Right hindlimb (tissue), 1 donor: ENCODE measurements at regions not wholly inside any gene's neighbourhood (a gene's known extent, or its start where the extent isn't known, plus 50 kb on each side); places are given as distances from the start of the nearest gene placed in this dataset.
"Not testable (repeated sequence)": the region's sequence is repeated elsewhere in the genome, so short reads cannot be mapped to it uniquely, and the experiment has no call there.

Source experiments
- DNase-seq: peaks from one replicate; pipeline ENCODE4 v3.0.0-alpha.2; 2018

DNA sequence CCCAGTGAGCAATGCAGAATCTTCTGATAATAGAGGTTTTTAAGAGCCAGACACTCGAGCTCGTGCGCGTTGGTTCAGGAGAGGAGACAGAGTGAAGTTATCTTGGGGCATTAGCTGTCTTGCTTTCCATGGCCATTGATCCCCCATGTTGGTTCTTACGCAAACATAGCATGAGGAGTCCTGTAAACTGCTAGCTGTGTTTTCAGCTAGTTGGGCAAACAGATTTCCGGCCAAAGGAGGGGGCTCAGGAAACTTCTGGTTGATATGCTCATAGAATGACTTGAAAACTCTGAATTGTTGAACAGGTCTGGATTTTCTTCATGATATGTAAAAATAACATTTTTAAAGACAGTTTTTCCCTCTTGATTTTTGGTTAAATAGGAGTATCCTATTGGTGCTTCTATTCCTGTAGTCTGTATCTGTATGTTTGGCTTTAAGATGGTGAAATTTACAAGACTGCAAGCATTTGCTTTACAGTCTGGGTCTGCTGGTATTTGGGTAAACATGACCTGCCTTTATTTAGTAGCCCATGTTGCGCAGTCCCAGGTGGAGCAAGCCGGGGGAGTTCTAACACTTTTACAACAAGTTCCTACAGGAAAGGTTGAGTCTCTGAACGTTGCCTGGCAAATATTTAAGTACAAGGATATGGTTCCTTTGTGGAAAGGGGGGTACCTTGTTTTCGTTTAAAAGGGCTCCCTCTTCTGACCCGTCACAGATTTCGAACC is 218.4 kb upstream of the KCND2 start:
- DNase-seq, result no peak

DNA sequence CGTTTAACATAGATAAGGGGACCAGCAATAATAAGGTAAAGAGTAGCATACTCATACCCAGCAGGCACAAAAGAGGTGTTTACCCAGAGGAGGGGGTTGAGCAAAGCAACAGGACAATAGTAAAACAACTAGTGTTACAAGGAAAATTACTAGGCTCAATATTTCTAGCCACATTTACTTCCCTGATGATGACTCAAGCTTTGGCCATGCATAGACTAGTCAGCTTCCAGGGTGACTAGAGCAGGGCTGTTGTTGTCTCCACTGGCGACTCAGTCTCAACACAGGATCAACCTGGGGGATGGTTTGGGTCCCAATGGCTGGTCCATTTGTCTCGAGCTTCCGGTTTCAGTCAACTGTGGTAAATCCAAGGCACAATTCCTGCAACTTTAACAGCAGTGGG is 217.7 kb upstream of the KCND2 start:
- no peak for DNase-seq

DNA sequence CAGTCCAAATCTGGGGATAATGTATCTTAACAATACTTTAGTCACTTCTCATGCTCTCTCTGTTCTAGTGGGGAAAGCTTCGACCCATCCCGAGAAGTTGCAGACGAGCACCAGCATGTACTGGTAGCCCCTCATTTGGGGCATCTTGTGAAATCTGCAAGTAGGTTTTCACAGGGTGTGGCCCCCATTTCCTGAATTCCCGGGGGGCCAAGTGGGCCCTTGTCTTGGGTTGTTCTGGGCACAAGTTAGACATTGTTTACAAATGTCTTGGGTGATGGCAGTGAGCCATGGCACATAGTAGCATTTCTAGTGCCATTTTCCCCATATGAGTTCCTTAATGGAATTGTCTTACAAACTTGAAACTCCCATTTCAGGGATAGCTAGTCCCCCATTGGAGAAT is 216.7 kb upstream of the KCND2 start:
- no peak for DNase-seq

DNA sequence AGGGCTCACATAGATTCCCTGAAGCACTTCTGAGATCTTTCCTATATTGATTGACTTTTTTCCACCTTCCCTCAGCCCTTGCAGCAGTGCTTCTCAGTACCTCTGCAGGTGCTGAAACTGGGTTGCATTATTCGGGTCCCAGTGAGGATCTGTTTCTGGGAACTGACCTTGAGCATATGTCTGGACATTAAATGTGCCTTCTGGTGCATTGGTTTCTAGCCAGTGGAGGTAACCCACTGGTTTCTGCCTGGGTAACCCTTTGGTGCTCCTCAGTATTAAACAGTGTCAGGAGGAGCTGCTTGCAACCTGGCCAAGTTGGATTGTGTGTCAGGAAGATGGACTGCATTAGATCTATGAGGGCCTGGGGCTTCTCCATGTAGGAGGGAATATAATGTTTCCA is 213.3 kb upstream of the KCND2 start:
- no peak for DNase-seq

DNA sequence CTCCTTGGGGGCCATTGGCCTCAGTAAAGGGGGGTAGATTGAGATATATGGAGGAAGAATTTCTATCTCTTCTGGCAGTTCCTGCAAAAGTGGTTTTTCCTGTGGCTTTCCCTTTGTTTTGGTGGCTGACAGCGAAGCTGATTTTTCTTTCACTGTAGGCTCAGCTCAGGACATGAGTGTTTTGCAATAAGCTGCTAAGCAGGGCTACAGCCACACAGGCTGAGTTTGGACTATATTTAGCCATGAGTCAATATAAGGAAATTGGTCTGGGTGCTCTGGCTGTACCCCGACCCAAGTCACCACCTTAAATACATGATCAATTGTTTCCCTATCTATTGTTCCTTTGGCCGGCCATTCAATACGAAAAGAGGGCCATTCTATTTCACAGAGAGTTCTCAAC is 212.7 kb upstream of the KCND2 start:
- no peak for DNase-seq

DNA sequence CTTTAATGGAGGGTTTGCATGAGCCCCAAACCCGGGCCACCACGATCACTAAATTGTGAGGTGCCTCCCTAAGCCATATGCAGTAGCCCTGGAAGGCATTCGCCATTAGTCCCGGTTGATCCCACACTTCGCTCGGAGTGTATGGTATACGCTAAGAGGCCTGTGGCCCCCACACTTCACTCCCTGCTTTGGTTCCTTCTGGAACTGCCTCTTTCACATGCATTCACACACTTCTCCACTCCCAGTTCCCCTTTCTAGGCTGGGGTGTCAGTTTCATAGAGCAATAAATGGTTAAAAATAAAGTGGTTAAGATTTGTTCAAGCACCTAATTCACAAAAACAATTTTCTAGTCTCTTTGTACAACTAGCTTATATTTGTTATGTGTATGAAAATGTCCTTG is 212.1 kb upstream of the KCND2 start:
- no peak for DNase-seq

DNA sequence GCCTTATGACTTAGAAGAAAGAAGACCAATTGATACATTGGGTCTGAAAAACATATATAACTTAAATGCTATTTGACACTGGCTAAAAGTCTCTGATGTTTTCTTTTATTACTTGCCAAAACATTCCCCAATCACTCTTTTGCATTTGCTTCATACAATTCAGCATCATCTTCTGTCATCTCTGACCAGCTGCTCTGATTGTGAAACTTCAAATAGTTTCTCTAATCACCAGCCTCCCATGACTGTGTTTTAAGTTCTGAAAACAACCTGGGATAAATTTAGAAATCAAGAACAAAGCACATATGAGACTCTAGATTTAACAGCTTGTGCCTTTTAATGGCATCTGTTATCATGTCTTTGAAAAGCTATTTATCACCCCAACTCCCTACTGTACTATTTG is 208.4 kb upstream of the KCND2 start:
- DNase-seq, result no peak

DNA sequence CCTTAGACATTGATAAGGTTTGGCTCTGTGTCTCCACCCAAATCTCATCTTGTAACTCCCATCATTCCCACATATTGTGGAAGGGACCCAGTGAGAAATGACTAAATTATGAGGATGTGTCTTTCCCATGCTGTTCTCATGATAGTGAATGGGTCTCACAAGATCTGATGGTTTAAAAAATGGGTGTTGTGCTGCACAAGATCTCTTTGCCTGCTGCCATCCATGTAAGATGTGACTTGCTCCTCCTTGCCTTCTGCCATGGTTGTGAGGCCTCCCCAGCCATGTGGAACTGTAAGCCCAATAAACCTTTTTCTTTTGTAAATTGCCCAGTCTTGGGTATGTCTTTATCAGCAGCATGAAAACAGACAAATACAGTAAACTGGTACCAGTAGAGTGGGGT is 206.1 kb upstream of the KCND2 start:
- not testable (repeated sequence) for DNase-seq

DNA sequence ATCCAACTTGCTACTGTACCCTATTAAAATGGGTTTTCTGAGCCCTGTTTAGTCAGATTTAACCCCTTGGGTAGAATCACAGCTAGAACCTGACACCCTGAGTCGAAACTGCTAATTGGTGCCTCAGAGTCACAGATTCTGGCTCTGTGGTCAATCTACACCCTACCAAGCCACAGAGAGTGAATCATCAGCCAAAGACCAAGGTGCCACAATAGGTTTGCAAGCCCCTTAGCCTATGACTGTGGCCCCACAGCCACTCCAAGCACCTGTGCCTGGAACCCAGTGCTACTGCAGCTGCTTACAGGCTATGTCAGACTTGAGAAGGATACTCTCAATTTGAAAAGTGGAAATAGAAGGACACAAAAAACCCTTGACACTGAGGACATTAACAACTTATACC is 202.8 kb upstream of the KCND2 start:
- no peak for DNase-seq

DNA sequence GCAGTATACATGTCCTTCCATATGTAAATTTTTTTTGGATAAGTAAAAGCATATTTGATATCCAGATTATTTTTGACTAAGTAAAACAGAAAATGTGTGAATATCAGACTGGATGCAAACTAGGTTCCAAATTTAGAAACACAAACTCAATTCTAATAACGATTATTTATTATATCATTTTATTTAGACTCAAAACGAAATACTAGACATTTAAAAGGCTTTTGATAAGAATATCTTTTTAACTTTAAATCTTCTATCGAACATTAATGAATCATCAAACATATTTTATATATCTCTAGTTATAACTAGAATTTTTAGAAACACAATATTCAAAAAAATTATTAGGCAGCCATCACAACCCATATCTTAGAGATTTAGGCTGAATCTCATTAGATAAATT is 195.2 kb upstream of the KCND2 start:
- no peak for DNase-seq

DNA sequence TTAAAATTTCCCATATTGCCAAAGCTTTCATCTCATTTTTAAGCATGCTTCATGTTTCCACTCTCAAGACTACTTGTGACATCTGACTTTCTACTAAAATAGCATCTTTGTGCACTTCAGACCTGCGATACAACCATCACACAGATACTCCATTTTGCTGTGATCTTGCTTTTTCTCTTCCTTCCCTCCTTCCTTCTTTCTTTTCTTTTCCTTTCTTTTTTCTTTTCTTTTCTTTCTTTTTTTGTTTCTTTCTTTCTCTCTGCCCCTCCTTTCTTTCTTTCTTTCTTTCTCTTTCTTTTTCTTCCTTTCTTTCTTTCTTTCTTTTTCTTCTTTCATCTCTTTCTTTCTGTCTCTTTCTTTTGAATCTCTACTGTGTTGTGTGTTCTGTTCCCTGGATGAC is 194.0 kb upstream of the KCND2 start:
- DNase-seq, result no peak

DNA sequence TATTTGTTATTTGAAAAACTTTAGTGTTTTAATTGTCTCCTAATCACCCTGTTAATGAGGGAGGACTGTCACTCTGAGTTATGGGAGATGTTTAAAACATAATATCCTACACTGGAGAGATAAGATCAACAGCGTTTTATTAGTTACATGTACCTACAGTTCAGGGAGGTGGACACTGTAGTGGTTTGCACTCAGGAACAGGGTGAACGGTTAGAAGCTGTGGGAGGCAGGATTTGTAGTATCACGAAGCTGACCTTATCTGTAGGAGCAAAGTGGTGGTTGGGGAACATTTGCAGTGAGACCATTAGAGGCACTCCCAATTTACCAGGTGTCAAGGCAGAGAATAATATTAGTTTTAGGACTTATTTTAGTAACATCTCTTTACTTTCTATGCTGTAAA is 193.3 kb upstream of the KCND2 start:
- DNase-seq, result no peak

DNA sequence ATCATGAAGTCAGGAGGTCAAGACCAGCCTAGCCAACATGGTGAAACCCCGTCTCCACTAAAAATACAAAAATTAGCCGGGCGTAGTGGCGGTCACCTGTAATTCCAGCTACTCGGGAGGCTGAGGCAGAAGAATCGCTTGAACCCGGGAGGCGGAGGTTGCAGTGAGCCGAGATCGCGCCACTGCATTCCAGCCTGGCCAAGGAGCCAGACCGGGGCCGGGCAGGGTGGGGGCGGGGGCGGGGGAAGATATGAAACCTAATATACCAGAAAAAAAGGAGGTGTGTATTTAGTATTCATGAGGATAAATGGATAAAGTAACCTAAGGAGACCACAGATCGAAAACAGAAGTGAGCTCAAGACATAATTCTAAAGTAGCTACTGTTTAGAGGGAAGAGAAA is 186.5 kb upstream of the KCND2 start:
- DNase-seq, result not testable (repeated sequence)

DNA sequence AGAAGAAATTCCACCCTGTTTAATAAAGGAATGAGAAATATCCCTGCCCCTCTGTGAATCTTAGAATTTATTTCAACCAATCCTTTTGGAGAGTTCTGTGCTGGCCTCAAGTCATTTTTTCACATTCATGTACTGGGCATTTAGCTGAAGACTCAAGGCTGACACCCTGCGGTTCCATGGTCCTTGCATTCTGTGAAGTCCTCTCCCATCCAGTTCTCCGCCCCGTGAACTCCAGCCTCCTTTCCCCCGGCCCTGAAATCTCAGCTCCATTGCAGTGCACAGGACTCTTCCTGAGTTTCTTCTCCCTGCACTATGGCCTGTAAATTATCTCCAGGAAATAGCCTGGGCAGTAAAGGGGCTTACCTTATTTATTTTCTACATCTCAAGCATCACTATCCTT is 183.0 kb upstream of the KCND2 start:
- DNase-seq, result no peak

DNA sequence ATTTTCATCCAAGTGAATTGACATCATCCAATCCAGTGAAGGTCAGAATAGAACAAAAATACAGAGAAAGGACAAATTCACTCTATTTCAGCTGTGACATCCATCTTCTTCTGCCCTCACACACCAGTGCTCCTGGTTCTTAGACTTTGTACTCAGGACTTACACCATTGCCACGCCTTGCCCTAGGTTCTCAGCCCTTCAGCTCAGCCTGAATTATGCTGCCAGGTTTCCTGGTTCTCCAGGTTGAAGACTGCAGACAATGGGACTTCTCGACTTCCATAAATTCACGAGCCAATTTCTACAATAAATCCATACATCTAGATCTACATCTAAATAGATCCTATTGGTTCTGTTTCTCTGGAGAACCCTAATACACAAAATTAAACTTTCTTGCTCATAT is 181.2 kb upstream of the KCND2 start:
- no peak for DNase-seq

DNA sequence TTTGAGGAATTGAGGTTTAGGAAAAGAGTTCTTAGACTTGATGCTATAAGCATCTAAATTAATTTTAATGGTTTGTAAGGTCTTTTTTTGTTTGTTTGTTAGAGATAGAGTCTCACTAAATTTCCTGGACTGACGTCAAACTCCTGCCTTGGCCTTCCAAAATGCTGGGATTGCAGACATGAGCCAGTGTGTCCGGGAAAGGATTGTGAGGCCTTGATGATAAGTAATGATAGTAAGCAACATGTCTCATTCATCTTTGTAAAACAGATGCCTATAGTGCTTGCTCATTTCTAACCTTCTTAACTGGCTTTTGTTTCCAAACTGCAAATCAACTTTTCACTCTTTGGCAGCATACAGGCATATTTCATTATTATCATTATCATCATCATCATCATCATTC is 176.0 kb upstream of the KCND2 start:
- no peak for DNase-seq

DNA sequence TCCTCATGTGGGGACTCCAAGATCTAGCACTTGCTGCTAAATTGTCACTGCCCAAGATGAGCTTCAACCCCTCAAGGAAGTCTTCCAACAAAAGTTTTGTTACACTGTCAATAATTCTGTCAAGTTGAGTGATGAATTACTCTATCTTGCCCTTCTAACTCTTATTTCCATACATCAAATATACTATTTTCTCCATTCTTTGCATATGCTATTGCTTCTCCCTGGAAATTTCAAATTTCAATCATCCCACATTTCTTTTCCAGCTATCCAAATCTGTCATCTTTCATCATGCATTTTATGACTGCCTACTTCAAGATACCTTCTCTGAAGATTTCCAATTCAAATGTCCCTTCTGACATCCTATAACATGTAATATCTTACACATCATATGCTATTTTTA is 175.2 kb upstream of the KCND2 start:
- no peak for DNase-seq

DNA sequence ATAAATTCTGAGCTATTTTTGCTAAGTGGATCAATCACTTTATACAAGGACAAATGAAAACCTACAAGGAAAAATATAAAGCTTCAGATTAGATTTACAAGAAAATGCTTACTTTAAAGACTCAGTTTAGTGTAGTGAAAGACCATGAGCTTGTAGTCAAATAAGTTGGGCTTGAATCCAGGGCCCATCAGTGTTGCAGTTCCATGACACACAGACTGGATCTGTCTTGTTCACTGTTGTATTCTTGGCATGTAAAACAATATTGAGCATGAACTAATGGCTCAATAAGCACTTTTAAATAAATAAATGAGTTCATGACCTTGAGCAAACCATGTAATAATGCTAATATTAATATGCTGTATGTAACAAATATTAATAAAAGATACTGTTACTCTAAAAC is 164.6 kb upstream of the KCND2 start:
- no peak for DNase-seq

DNA sequence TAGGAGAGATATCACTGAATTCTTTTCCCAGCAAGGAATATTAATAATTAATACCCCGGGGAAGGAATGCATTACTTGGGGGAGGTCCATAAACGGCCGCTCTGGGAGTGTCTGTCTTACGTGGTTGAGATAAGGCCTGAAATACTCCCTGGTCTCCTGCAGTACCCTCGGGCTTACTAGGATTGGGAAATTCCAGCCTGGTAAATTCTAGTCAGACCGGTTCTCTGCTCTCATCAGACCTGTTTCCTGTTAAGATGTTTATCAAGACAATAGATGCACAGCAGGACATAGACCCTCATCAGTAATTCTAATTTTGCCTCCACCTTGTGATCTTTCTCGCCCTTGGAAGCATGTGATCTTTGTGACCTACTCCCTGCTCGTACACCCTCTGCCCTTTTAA is 162.8 kb upstream of the KCND2 start:
- DNase-seq, result no peak

DNA sequence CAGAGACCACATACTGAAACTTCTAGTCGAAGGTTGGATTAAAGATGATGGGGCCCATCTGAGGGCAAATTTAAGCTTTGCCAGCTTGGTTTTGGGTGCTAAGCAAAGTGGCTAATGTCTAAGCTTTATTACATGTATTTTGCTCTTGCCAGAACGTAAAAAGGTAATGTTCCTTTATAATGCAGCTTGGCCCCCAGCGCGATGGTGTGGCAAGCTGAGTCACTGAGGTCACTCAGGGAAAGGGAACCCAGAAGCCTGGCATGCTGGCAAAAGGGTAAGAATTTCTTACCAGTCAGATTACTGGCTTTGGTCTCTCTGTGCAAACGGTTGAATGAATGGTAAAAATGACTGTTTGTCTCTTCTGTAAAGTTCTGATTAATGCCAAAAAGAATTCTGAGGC is 158.3 kb upstream of the KCND2 start:
- DNase-seq, result no peak

DNA sequence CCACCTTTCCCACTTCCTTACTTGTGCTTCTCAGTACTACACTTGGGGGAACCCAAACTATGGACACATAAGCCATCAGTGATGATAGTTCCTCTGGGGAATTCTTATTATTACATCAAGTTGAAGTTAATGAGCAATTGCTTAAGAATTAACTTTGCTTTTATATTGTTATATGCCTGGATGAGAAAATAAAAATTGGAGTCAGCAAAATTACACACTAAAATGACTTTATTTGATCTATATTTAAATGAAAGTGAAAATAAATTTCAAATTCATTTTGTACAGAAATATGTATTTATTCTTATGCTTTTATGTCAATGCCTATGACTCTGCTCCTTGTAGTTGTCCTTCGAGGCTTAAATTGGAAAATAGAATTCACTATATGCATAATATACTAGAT is 149.4 kb upstream of the KCND2 start:
- no peak for DNase-seq

DNA sequence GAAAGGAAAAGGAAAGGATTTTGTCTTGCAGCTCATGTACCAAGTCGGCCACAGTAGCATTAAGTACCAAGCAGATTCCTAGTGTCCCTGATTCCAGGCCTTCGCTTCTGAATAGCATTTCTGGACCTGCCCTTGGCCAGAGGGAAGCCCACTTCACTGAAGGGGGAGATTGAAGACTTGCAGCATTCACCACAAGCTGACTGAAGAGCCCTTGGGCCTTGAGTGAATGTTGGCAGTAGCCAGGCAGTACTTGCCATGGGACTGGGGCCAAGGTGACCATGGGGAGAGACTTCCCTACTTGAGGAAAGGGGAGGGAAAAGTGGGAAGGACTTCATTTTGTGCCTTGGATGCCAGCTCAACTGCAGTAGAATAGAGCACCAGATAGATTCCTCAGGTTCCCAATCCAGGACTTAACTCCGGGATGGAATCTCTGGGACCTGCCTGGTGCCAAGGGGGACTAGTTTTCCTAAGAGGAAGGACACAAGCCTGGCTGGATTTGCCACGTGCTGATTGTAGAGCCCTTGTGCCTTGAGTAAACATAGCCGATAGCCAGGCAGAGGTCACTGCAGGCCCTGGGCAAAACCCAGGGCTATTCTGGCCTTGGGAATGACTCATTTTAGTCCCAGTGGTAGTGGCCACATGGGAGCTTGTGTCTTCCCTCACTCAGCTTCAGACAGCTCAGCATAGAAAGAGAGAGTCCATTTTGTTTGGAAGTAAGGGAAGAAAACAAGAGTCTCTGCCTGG is 141.7 kb upstream of the KCND2 start:
- no peak for DNase-seq

DNA sequence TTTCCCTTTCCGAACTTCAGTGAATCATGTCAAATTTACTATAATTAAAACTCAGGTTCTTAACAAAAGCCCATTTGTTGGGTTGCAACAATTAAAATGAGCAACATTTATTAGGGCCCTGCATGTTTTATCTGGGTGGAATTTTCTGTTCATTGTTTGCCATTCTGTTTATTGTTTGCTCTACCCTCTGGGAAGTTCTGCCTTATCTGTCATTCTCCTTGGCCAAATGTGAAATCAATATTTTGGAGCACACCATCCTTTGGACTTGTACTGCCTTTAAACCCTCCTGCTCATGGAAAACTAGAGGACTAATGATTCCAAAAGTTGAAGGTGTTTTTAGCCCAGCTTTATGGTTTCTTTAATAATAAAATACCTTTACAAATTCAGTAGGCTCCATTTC is 134.5 kb upstream of the KCND2 start:
- DNase-seq, result no peak

DNA sequence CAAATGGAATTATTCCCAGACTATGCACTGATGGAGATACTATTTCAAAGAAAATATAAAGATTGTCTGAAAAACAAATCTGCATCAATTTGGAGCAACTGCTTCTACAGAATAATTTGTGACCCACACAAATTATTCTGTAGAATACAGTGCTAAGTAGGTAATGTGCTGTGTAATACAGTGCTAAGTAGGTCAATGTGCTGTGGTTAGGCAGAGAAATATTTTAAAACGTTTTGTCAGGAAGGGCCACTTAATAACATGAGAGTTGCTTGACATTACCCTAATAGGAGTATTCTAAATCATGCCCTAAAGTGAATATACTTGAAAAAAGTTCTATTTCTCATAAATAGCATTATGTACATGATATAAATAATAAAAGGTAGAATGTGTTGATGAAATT is 116.5 kb upstream of the KCND2 start:
- DNase-seq, result no peak

DNA sequence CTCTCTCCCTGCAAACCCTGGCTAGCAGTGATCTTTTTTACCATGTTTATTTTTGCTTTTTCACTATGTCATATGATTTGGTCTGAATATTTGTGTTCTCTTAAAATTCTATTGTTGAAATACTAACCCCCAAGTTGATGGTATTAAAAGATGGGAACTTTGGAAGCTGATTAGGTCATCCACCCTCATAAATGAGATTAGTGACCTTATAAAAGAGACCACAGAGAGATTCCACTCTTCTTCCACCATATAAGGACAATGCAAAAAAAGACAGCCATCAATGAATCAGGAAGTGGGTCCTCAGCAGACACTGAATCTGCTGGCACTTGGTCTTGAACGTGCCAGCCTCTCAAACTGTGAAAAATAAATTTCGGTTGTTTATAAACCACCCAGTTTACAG is 112.8 kb upstream of the KCND2 start:
- DNase-seq, result no peak
